GM12878 (cell line): ENCODE measurements at regions not wholly inside any gene's neighbourhood (a gene's known extent, or its start where the extent isn't known, plus 50 kb on each side); places are given as distances from the start of the nearest gene placed in this dataset.

Experiments
- ATAC-seq: fragments of 200-7000 bp; cut with Tn5 transposase; 3 replicates; pipeline ENCODE4 v1.9.1; 2020; ENCODE audit warnings: mild to moderate bottlenecking, moderate library complexity
- BruUV-seq: library from RNA; stranded (reverse); fragments of 400-500 nt; replicated peaks from 2 replicates; lab custom pipeline; 2021; lab: Mats Ljungman, UMichigan
- CTCF ChIA-PET: fragments of 300-600 bp; sonication (Branson Sonifier 250); formaldehyde crosslinking; extraction: SDS; loops from one replicate; lab custom pipeline; 2021; ENCODE audit warnings: inconsistent platforms; lab: Yijun Ruan, JAX
- POLR2A ChIA-PET: fragments of 350-600 bp; formaldehyde crosslinking; extraction: SDS; loops from one replicate; lab custom pipeline; 2021; ENCODE audit warnings: inconsistent platforms; lab: Charles Lee
- RAD21 ChIA-PET: fragments of 300-600 bp; sonication (Branson Sonifier 250); formaldehyde crosslinking; loops from one replicate; lab custom pipeline; 2023; ENCODE audit warnings: antibody characterized with exemption; ENCODE audit not compliant: unreplicated experiment; lab: Charles Lee
- SMC1A ChIA-PET: fragments of 300-600 bp; sonication (Branson Sonifier 250); formaldehyde crosslinking; loops from one replicate; lab custom pipeline; 2023; ENCODE audit not compliant: unreplicated experiment, uncharacterized antibody; lab: Charles Lee
- DNase-seq: peaks from one replicate; pipeline ENCODE4 v3.0.0-alpha.2; 2011; ENCODE audit warnings: low read depth, low spot score
- FAIRE-seq: peaks from 3 replicates; lab custom pipeline; 2011; peaks lifted over from hg19 to GRCh38; lab: Jason Lieb, UNC
- H2AFZ ChIP-seq: 2 replicates; pipeline ENCODE4 v1.6.0; 2011; ENCODE audit warnings: low read depth, low read length, control low read depth; ENCODE audit not compliant: control insufficient read depth
- H3K27ac ChIP-seq: 2 replicates; pipeline ENCODE4 v1.5.1; 2011; ENCODE audit warnings: control low read depth; ENCODE audit not compliant: control insufficient read depth, insufficient read depth
- H3K27me3 ChIP-seq, 2 experiments: replicated peaks in 1 of 2; 2 replicates each; pipeline versions ENCODE4 v1.6.0 to v1.6.1; 2011; ENCODE audit warnings: low read length in 1 of 2; ENCODE audit not compliant: control insufficient read depth in 2 of 2, insufficient read depth in 2 of 2
- H3K36me3 ChIP-seq, 2 experiments: 2 replicates each; pipeline ENCODE4 v1.5.1; 2011; ENCODE audit warnings: low read length in 1 of 2; ENCODE audit not compliant: control insufficient read depth in 2 of 2, insufficient read depth in 2 of 2
- H3K4me1 ChIP-seq: 2 replicates; pipeline ENCODE4 v1.6.1; 2011; ENCODE audit warnings: mild to moderate bottlenecking, low read length, moderate library complexity, mixed read lengths; ENCODE audit not compliant: control insufficient read depth, insufficient read depth
- H3K4me2 ChIP-seq: 2 replicates; pipeline ENCODE4 v1.6.0; 2011; ENCODE audit warnings: control low read depth; ENCODE audit not compliant: control insufficient read depth, insufficient read depth
- H3K4me3 ChIP-seq: fragments of 200-600 bp; sonication (generic); 2 replicates; pipeline ENCODE4 v1.5.1; 2016
- H3K79me2 ChIP-seq: 2 replicates; pipeline ENCODE4 v1.6.0; 2011; ENCODE audit warnings: low read length; ENCODE audit not compliant: control insufficient read depth, insufficient read depth
- H3K9ac ChIP-seq: 2 replicates; pipeline ENCODE4 v1.8.0; 2011; ENCODE audit warnings: low read length, control low read depth, mixed read lengths; ENCODE audit not compliant: control insufficient read depth, insufficient read depth
- H3K9me3 ChIP-seq: replicated peaks from 3 replicates; pipeline ENCODE4 v1.5.1; 2011; ENCODE audit warnings: mild to moderate bottlenecking, low read length; ENCODE audit not compliant: control insufficient read depth, insufficient read depth
- H4K20me1 ChIP-seq: 2 replicates; pipeline ENCODE4 v1.6.0; 2011; ENCODE audit not compliant: control insufficient read depth, insufficient read depth
- BCLAF1 ChIP-seq: fragments of 450-650 bp; IDR thresholded peaks from 2 replicates; pipeline ENCODE4 v1.6.1; 2017; ENCODE audit warnings: antibody characterized with exemption, mild to moderate bottlenecking, moderate library complexity
- DPF2 ChIP-seq: fragments of 450-650 bp; IDR thresholded peaks from 2 replicates; pipeline ENCODE4 v1.6.1; 2017; ENCODE audit warnings: mild to moderate bottlenecking
- HCFC1 ChIP-seq: fragments of 150-350 bp; IDR thresholded peaks from 2 replicates; pipeline ENCODE4 v1.6.1; 2014; ENCODE audit warnings: low read length
- IKZF1 ChIP-seq: fragments of 450-650 bp; conservative IDR thresholded peaks from 2 replicates; pipeline ENCODE4 v1.6.1; 2017; ENCODE audit warnings: antibody characterized with exemption, mild to moderate bottlenecking
- MTA3 ChIP-seq: IDR thresholded peaks from 2 replicates; pipeline ENCODE4 v1.6.1; 2012; ENCODE audit warnings: low read length, inconsistent platforms, borderline replicate concordance
- NFIC ChIP-seq: IDR thresholded peaks from 2 replicates; pipeline ENCODE4 v1.6.1; 2012; ENCODE audit warnings: low read depth, mild to moderate bottlenecking, inconsistent platforms, low read length, moderate library complexity
- NR2F1 ChIP-seq: fragments of 450-650 bp; conservative IDR thresholded peaks from 2 replicates; pipeline ENCODE4 v1.6.1; 2017; ENCODE audit warnings: mild to moderate bottlenecking
- SUZ12 ChIP-seq: fragments of 200-600 bp; sonication (generic); IDR thresholded peaks from one replicate; pipeline ENCODE4 v1.6.1; 2018; ENCODE audit warnings: antibody characterized with exemption, mild to moderate bottlenecking; ENCODE audit not compliant: unreplicated experiment
- WGBS: methylation state at CpG from one replicate; pipeline ENCODE4 v1.1.6; 2016; ENCODE audit warnings: low lambda C conversion rate; ENCODE audit not compliant: insufficient replicate concordance, insufficient coverage; ENCODE audit errors: missing lambda C conversion rate; 5-methylcytosine and 5-hydroxymethylcytosine counted together
- in situ Hi-C: fragments of 300-500 bp; cut with MboI; formaldehyde crosslinking; loops from 9 replicates; pipeline ENCODE4 v1.14.3; 2018; ENCODE audit warnings: mixed read lengths
- intact Hi-C: fragments of 100-400 bp; cut with micrococcal nuclease; formaldehyde crosslinking; loops from one replicate; pipeline ENCODE4 v1.14.2; 2022; ENCODE audit not compliant: unreplicated experiment
- TF ChIP-seq, protein P1 (sequence below), 3 experiments: IDR thresholded peaks in 2 of 3; conservative IDR thresholded peaks in 1 of 3; 2 replicates each; pipeline ENCODE4 v1.5.1; 2011; ENCODE audit warnings: low read depth in 3 of 3, low read length in 3 of 3, mild to moderate bottlenecking in 3 of 3, control low read depth in 2 of 3, moderate library complexity in 2 of 3, inconsistent platforms in 1 of 3, mixed read lengths in 1 of 3; ENCODE audit not compliant: control insufficient read depth in 2 of 3, insufficient read depth in 1 of 3; ENCODE audit errors: extremely low read depth in 1 of 3

- ChIA-PET RAD21 (interaction anchor here (0.6 to 1.8 kb wide), 15 partner anchors 15 to 991 kb away, joined by 3 to 10 read pairs (median 4); no protein-coding TSS in a partner anchor), CTCF (interaction anchor here (0.7 to 1.7 kb wide), 7 partner anchors 10 to 212 kb away, joined by 3 to 8 read pairs (median 4); no protein-coding TSS in a partner anchor), POLR2A (interaction anchor here (1.5 to 1.7 kb wide), 2 partner anchors 11 to 33 kb away, joined by 4 to 5 read pairs; no protein-coding TSS in a partner anchor), SMC1A (interaction anchor here (0.6 to 3.0 kb wide), 25 partner anchors 10 to 771 kb away, joined by 3 to 13 read pairs (median 5); no protein-coding TSS in a partner anchor)
- Histone ChIP-seq H3K4me1 (peaks cover 10% of the 10 kb centered on the region), H3K27ac (no peak overlapping the region), H3K27me3 (no peaks in the 10 kb centered on the region), H3K79me2 (no peaks in the 10 kb centered on the region), H3K4me2 (no peak overlapping the region), H3K4me3 (no peak overlapping the region), H3K9me3 (no peaks in the 10 kb centered on the region), H2AFZ (no peak overlapping the region), H4K20me1 (no peaks in the 10 kb centered on the region), H3K36me3 (no peaks in the 10 kb centered on the region), H3K9ac (no peak overlapping the region)
- no TSS peak for BruUV-seq
- intact Hi-C loops (loop anchor here (5.0 kb wide), 1 partner anchor 65 kb away; no protein-coding TSS in a partner anchor), in situ Hi-C loops (no loop called here)
- 64% methylated on average over 3 of the region's 3 CpGs for WGBS
- no peak for TF ChIP-seq NR2F1
- TF ChIP-seq, protein P1, sequence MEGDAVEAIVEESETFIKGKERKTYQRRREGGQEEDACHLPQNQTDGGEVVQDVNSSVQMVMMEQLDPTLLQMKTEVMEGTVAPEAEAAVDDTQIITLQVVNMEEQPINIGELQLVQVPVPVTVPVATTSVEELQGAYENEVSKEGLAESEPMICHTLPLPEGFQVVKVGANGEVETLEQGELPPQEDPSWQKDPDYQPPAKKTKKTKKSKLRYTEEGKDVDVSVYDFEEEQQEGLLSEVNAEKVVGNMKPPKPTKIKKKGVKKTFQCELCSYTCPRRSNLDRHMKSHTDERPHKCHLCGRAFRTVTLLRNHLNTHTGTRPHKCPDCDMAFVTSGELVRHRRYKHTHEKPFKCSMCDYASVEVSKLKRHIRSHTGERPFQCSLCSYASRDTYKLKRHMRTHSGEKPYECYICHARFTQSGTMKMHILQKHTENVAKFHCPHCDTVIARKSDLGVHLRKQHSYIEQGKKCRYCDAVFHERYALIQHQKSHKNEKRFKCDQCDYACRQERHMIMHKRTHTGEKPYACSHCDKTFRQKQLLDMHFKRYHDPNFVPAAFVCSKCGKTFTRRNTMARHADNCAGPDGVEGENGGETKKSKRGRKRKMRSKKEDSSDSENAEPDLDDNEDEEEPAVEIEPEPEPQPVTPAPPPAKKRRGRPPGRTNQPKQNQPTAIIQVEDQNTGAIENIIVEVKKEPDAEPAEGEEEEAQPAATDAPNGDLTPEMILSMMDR (IDR thresholded peaks at IDR 0.05 in 2 of 3, conservative IDR thresholded peaks at IDR 0.05 in 1 of 3; ENCODE audit: control insufficient read depth in 2 of 3, extremely low read depth in 1 of 3, insufficient read depth in 1 of 3, low read depth in 3 of 3, low read length in 3 of 3): no peak
- no peak for TF ChIP-seq DPF2
- TF ChIP-seq BCLAF1: no peak
- TF ChIP-seq IKZF1: 0 out of 2 replicates have a peak, but pooled peaks have one; percentile 11
- TF ChIP-seq MTA3: no peak
- no peak for TF ChIP-seq NFIC
- TF ChIP-seq HCFC1: no peak
- no peak for TF ChIP-seq SUZ12
- FAIRE-seq: no peak
- no peak for ATAC-seq
- no peak for DNase-seq
Observed at GRCh38 chr2:64262071-64262470, 117.9 kb upstream of the PELI1 start.
